ENCODE measurements at regions not wholly inside any gene's neighbourhood (a gene's known extent, or its start where the extent isn't known, plus 50 kb on each side); places are given as distances from the start of the nearest gene placed in this dataset.

DNA sequence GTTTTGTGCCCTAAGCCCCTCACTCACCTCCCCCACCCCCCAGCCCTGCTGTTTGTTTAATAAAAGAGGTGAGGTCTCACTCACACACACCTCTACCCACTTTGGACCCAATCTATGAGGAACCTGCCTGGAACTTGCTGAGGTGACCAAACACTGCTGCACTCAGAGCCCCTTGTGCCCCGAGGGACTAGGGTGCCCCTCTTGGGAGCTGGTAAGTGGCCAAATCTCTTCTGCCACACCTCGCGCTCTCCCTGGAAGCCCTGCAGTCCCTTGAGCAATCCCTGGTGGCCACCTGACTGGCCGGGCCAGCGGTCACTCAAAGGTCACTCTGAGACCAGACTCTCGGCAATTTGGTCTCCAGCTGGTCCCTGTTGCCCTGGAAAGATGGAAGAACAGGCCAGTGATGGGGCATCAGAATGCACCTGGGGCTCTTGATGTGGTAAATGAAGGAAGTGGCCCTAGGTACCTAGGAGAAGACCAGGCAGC is 157.2 kb downstream of the MED10 start:
- H3K27me3 Mint-ChIP-seq (ENCODE audit: low read depth), result peaks cover 10% of the 10 kb centered on the region
- no peak overlapping the region for H3K4me3 Mint-ChIP-seq
- no peak overlapping the region for H3K27ac Mint-ChIP-seq
- peaks cover 0 to 4% of the 10 kb centered on the region in 2 donors for H3K9me3 Mint-ChIP-seq
- H3K4me1 Mint-ChIP-seq (ENCODE audit: low read depth), result no peaks in the 10 kb centered on the region
- ATAC-seq (replicated peaks in 1 of 2) (no peak), DNase-seq (no peak)
- H3K36me3 Mint-ChIP-seq (ENCODE audit: insufficient read depth in 2 of 2), result no peaks in the 10 kb centered on the region

DNA sequence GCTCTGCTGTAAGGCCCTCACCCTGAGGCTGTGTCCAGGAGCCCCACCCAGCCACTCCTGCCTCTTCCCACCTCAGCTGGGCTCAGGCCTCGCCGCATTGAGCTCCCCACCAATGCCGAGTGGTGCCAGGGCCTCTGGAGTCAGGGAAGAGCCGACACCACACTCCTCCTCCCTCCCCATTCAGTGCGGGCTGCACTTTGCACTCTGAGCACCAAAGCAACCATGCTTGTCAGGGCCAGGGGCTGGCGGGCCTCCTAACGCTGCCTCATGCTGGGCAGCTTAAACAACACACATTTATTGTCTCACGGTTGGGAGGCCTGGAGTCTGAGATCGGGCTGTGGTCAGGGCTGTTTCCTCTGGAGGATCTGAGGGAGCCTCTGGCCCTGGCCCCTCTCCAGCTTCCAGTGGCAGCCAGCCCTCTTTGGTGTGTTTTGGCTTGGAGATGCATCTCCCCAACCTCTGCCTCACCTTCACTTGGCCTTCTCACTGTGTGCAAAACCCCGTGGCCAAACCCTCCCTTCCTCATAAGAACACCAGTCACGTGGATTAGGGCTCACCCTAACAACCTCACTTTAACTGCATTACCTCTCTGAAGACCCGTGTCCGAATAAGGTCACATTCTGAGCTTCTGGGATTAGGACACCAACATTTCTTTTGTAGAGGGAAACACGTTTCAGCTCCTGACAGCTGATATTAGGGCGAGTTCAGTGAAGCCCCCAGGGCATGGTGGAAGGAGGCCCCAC is 157.8 kb downstream of the MED10 start:
- ATAC-seq (replicated peaks in 1 of 2) (no peak), DNase-seq (no peak)
- H3K9me3 Mint-ChIP-seq, result peaks cover 0 to 4% of the 10 kb centered on the region in 2 donors
- no peaks in the 10 kb centered on the region for H3K36me3 Mint-ChIP-seq (ENCODE audit: insufficient read depth in 2 of 2)
- H3K27me3 Mint-ChIP-seq (ENCODE audit: low read depth), result peaks cover 5% of the 10 kb centered on the region
- no peak overlapping the region for H3K27ac Mint-ChIP-seq
- H3K4me3 Mint-ChIP-seq, result no peak overlapping the region
- H3K4me1 Mint-ChIP-seq (ENCODE audit: low read depth), result no peaks in the 10 kb centered on the region

DNA sequence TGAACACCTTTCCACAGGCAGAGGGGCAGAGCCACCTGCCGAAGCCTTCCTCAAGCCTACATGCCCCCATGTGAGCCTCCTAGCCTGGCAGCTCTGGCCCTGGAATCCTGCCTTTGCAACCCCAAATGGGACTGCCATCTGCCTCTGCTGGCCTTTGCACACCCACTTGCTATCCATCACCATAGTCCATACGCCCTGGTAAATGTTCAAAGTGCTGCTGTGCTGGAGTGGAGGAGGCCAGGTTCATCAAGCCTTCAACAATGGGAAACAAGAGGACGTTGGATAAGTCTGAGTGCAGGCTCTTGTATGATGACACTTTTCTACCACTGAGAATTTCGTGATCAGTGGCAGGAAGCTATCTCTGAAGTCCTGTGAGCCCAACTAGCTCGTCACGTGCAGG is 159.8 kb downstream of the MED10 start:
- H3K36me3 Mint-ChIP-seq (ENCODE audit: insufficient read depth in 2 of 2), result no peaks in the 10 kb centered on the region
- ATAC-seq (replicated peaks in 1 of 2) (no peak), DNase-seq (no peak)

DNA sequence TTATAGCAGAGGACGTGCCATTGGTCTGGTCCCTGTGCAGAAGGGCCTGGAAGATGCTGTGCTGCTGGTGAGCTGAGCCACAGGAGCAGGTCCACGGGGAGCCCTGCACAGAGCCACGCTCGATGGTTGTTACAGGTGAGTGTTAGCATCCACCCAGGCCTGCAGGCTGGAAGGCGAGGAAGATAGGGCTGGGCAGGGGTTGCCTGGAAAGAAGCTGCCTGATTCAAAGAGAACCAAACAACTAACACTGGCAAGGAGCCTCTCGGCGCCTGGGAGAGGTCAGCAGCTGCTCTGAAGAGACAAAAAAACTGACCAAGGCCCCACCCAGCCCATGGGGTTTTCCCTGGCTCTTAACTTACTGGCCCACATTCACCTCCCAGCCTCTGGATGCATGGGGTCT is 160.2 kb downstream of the MED10 start:
- no peaks in the 10 kb centered on the region for H3K36me3 Mint-ChIP-seq (ENCODE audit: insufficient read depth in 2 of 2)
- peaks cover 5% of the 10 kb centered on the region for H3K27me3 Mint-ChIP-seq (ENCODE audit: low read depth)
- DNase-seq (no peak), ATAC-seq (replicated peaks in 1 of 2) (no peak)
- no peak overlapping the region for H3K27ac Mint-ChIP-seq
- H3K4me1 Mint-ChIP-seq (ENCODE audit: low read depth), result no peaks in the 10 kb centered on the region
- no peak overlapping the region for H3K4me3 Mint-ChIP-seq
- H3K9me3 Mint-ChIP-seq, result peaks cover 0 to 6% of the 10 kb centered on the region in 2 donors

More for the DNA sequence above, 159.8 kb downstream of the MED10 start:
- H3K4me3 Mint-ChIP-seq, result no peak overlapping the region
- peaks cover 5% of the 10 kb centered on the region for H3K27me3 Mint-ChIP-seq (ENCODE audit: low read depth)
- peaks cover 0 to 6% of the 10 kb centered on the region in 2 donors for H3K9me3 Mint-ChIP-seq
- no peak overlapping the region for H3K27ac Mint-ChIP-seq
- H3K4me1 Mint-ChIP-seq (ENCODE audit: low read depth), result no peaks in the 10 kb centered on the region

DNA sequence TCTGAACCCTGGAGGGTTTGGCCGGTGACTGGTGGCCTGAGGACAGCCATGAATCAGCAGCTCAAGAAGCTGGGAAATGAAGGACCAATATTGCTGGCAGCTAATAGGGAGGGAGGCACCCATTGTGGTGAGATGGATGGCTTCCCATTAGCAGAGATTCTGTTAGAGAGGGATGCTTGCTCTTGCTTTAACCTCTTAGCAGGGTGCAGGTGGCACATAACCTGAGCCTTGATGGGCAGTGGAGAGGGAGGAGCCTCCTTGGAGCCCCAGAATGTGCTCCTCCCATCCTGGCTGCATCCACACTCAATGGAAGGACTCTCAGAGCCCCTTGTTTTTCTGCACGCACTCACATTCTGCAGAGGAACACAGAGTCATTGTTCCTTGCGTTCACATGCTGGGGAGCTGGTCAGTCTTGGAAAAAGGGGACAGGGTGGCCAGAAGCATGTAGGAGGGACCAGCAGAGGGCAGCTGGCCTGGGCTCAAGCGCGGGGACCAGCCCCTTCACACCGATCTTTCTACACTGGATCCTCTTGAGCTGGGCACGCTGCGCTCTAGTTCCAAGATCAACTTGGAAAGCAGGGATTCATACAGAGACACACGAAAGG is 161.8 kb downstream of the MED10 start:
- no peaks in the 10 kb centered on the region for H3K4me1 Mint-ChIP-seq (ENCODE audit: low read depth)
- H3K36me3 Mint-ChIP-seq (ENCODE audit: insufficient read depth in 2 of 2), result no peaks in the 10 kb centered on the region
- DNase-seq (no peak), ATAC-seq (replicated peaks in 1 of 2) (no peak)
- peaks cover 2 to 4% of the 10 kb centered on the region in 2 donors for H3K9me3 Mint-ChIP-seq
- H3K4me3 Mint-ChIP-seq, result no peak overlapping the region
- H3K27ac Mint-ChIP-seq, result no peak overlapping the region
- H3K27me3 Mint-ChIP-seq (ENCODE audit: low read depth), result peaks cover 5% of the 10 kb centered on the region

DNA sequence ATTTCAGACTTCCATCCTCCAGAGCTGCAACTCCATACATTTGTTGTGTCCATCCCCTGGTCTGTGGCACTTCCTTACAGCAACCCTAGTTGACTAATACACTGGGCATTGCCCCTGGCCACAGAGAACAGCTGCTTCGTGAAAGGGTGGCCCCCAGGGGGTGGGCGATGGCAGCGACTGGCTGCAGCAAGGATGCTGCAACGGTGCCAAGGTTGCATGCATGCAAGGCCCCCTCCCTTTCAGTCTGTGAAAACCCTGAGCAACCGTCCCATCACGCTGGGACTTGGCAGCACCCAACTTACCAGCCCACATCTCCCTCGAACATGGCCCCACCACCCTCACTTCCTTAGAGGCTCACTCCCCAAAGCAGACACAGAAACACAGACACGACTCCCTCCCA is 162.5 kb downstream of the MED10 start:
- DNase-seq, result no peak
- ATAC-seq (replicated peaks in 1 of 2), result no peak
- Mint-ChIP-seq H3K4me1 (ENCODE audit: low read depth) (no peaks in the 10 kb centered on the region), H3K27ac (no peak overlapping the region), H3K27me3 (ENCODE audit: low read depth) (peaks cover 5% of the 10 kb centered on the region), H3K36me3 (ENCODE audit: insufficient read depth in 2 of 2) (no peaks in the 10 kb centered on the region), H3K9me3 (peaks cover 2 to 4% of the 10 kb centered on the region in 2 donors), H3K4me3 (no peak overlapping the region)

DNA sequence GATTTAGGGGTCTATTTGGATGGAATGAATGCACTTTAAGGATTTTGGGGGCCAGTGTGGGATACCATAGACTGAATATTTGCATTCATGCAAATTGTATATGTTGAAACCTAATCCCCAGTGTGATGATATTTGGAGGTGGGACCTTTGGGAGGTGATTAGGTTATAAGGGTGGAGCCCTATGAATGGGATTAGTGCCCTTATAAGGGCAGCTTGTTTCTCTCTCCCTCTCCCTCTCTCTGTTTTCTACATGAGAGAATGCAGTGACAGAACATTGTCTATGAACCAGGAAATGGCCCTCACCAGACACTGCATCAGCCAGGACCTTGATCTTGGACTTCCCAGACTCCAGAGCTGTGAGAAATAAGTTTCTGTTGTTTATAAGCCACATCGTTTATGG is 166.1 kb downstream of the MED10 start:
- ATAC-seq (replicated peaks in 1 of 2) (no peak), DNase-seq (no peak)
- no peaks in the 10 kb centered on the region for H3K36me3 Mint-ChIP-seq (ENCODE audit: insufficient read depth in 2 of 2)
- no peak overlapping the region for H3K27ac Mint-ChIP-seq
- no peaks in the 10 kb centered on the region for H3K4me1 Mint-ChIP-seq (ENCODE audit: low read depth)
- H3K27me3 Mint-ChIP-seq (ENCODE audit: low read depth), result peaks cover 10% of the 10 kb centered on the region
- H3K9me3 Mint-ChIP-seq, result peaks cover 3 to 4% of the 10 kb centered on the region in 2 donors
- H3K4me3 Mint-ChIP-seq, result no peak overlapping the region

DNA sequence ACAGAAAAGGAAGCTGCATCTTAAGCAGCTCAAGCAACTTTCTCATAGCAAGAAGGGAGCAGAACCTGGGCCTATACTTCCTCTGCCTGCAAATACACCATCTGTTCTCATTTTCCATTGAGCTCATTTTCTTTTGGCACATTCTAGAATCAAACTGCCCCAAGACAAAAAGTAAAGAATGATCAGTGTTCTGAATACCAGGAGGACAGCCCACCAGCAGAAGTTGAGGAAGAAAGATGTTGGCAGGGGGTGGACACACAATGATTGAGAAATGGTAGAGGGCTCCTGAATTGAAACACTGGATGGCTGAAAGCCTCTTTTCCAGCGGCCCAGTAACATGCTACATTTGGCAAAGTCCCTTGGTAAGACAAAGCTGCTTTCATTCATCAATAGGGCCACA is 171.8 kb downstream of the MED10 start:
- ATAC-seq (replicated peaks in 1 of 2), result no peak

DNA sequence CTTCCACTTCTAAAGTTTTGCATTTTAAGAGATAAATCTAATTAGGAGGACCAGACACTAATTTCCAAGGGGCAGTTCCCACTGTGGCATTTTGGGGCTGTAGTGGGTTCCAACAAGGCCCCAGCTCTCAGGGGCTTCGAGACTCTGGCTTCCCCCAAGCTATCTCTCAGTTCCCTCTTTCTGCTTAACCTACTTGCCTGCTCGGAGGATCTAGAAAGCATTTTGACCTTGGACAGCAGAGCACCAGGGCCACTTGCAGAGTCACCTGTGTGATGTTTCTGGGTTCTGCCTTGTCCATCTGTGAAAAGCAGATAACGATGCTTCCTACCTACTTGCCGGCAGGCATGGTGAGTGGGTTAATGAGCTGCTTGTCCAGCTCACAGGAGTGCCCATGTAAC is 175.4 kb downstream of the MED10 start:
- DNase-seq, result no peak
- H3K9me3 Mint-ChIP-seq, result peaks cover 2% of the 10 kb centered on the region in 2 donors
- no peak overlapping the region for H3K27ac Mint-ChIP-seq
- peaks cover 9% of the 10 kb centered on the region for H3K27me3 Mint-ChIP-seq (ENCODE audit: low read depth)
- no peak overlapping the region for H3K4me3 Mint-ChIP-seq
- ATAC-seq (replicated peaks in 1 of 2), result no peak
- peaks cover 0 to 2% of the 10 kb centered on the region in 2 donors for H3K36me3 Mint-ChIP-seq (ENCODE audit: insufficient read depth in 2 of 2)
- no peaks in the 10 kb centered on the region for H3K4me1 Mint-ChIP-seq (ENCODE audit: low read depth)

More for the DNA sequence above, 171.8 kb downstream of the MED10 start:
- Mint-ChIP-seq H3K27ac (no peak overlapping the region), H3K4me3 (no peak overlapping the region), H3K27me3 (ENCODE audit: low read depth) (peaks cover 15% of the 10 kb centered on the region), H3K4me1 (ENCODE audit: low read depth) (no peaks in the 10 kb centered on the region), H3K36me3 (ENCODE audit: insufficient read depth in 2 of 2) (no peaks in the 10 kb centered on the region), H3K9me3 (peaks cover 0 to 2% of the 10 kb centered on the region in 2 donors)
- no peak for DNase-seq

DNA sequence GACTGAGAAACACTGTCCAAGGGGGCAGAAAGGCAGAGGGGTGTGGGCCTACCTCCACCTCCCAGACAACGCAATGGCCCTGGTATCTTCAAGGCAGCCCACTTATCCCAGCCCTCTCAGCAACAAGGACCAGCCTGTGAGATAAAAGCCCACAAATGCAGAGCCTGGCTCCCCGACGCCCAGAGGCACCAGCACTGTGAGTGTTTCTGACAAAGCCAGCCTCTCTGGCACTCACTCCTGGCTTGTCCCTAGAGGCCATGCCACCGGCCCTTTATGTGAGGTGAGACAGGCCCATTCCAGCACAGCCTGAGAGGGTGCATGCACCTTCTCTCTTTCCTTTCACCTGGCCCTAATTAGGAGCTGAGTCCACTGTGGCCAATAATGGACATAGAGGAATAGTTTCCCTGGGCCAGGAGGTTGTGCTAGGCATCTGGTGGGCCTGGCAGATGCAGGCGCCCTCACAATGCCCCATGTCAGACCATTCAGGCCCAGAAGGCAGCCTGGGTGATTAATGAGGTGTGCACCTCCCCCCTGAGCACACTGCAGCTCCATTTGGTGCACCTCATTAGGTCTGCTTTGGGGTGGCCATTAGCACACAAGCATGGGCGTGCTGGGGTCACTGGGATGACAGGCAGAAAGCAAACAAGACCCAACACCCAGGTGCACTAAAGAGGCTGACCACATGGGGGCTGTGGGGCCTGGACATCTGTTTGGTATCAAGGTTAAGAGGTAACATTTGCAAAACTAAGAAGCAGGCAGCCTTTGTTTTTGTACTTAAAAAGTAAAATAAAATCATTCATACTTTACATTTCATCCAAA is 176.0 kb downstream of the MED10 start:
- Mint-ChIP-seq H3K9me3 (peaks cover 2% of the 10 kb centered on the region in 2 donors), H3K36me3 (ENCODE audit: insufficient read depth in 2 of 2) (peaks cover 0 to 2% of the 10 kb centered on the region in 2 donors), H3K4me3 (no peak overlapping the region), H3K27me3 (ENCODE audit: low read depth) (peaks cover 5% of the 10 kb centered on the region), H3K4me1 (ENCODE audit: low read depth) (no peaks in the 10 kb centered on the region), H3K27ac (no peak overlapping the region)
- ATAC-seq (replicated peaks in 1 of 2), result no peak
- no peak for DNase-seq

DNA sequence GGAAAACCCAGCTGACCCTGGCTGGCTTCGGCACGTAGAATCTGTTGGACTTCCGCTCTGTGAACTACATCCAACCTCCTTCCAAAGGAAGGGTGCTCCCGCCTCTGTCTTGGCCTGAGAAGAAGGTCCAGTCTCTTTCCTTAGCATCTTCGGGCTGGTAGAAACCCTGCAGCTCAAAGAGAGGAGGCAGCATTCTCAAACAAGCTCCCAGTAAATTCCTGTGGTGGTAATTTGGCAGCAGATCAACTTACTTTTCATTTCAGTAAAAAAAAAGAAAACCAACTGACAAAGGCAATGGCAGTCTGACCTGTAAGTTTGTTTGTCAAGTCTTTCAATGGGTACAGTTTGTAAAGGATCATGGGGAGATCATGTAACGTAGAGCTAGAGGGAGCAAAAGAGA is 176.7 kb downstream of the MED10 start:
- Mint-ChIP-seq H3K9me3 (peaks cover 2 to 4% of the 10 kb centered on the region in 2 donors), H3K4me3 (no peak overlapping the region), H3K4me1 (ENCODE audit: low read depth) (no peaks in the 10 kb centered on the region), H3K27ac (no peak overlapping the region), H3K36me3 (ENCODE audit: insufficient read depth in 2 of 2) (peaks cover 0 to 3% of the 10 kb centered on the region in 2 donors), H3K27me3 (ENCODE audit: low read depth) (no peaks in the 10 kb centered on the region)
- DNase-seq, result no peak
- ATAC-seq (replicated peaks in 1 of 2), result no peak

DNA sequence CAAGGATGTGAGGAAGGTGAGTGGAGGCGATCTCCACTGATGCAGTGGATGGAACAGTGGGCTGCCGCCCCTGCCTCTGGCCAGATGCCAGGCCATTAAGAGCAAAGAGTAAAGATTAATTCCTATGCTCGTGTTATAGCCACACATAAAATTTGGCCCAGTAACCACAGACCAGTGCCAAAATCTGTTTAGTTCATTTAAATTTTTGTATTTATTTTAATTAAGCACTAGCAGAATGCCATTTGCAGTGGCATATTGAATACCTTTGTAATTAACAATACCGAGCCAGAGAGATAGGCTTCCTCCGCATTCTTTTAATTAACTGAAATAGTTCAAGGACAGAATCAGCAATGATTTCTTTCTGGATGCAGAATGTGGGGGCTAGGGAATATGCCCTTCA is 179.8 kb downstream of the MED10 start:
- peaks cover 2 to 4% of the 10 kb centered on the region in 2 donors for H3K9me3 Mint-ChIP-seq
- H3K36me3 Mint-ChIP-seq (ENCODE audit: insufficient read depth in 2 of 2), result peaks cover 0 to 3% of the 10 kb centered on the region in 2 donors
- no peak overlapping the region for H3K4me3 Mint-ChIP-seq
- no peak overlapping the region for H3K27ac Mint-ChIP-seq
- ATAC-seq (replicated peaks in 1 of 2) (no peak), DNase-seq (no peak)
- H3K4me1 Mint-ChIP-seq (ENCODE audit: low read depth), result no peaks in the 10 kb centered on the region
- no peaks in the 10 kb centered on the region for H3K27me3 Mint-ChIP-seq (ENCODE audit: low read depth)

DNA sequence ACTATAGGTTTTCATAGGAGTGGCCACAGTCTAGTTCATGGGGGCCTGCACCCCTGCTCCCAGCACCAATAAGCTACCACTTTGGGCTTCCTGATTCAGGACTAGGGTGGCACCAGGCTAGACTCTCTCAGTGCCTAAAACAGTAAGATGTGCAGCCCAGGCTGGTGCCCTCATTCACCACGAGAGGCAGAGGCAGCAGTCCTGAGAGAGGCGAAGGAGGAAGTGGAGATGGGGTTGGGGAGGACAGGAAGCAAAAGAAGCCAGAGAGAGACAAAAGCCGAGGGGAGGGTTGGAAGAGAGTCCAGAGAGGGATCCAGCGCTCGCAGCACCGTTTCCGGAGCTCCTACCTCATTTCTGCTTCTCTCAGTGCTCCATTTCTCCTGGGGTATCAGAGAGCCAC is 180.9 kb downstream of the MED10 start:
- no peaks in the 10 kb centered on the region for H3K4me1 Mint-ChIP-seq (ENCODE audit: low read depth)
- no peak overlapping the region for H3K4me3 Mint-ChIP-seq
- H3K9me3 Mint-ChIP-seq, result peaks cover 2 to 4% of the 10 kb centered on the region in 2 donors

More for the DNA sequence above, 180.9 kb downstream of the MED10 start:
- H3K27me3 Mint-ChIP-seq (ENCODE audit: low read depth), result no peaks in the 10 kb centered on the region
- ATAC-seq (replicated peaks in 1 of 2) (no peak), DNase-seq (no peak)
- H3K27ac Mint-ChIP-seq, result no peak overlapping the region
- H3K36me3 Mint-ChIP-seq (ENCODE audit: insufficient read depth in 2 of 2), result peaks cover 0 to 3% of the 10 kb centered on the region in 2 donors

Data from activated T-cell treated with anti-CD3 and anti-CD28 coated beads, Interleukin-2, amount 50 U/mL, for 72 hours (primary cell).